ENCODE measurements at regions not wholly inside any gene's neighbourhood (a gene's known extent, or its start where the extent isn't known, plus 50 kb on each side); places are given as distances from the start of the nearest gene placed in this dataset.
"Not testable (repeated sequence)": the region's sequence is repeated elsewhere in the genome, so short reads cannot be mapped to it uniquely, and the experiment has no call there.

- no peak for TF ChIP-seq CTCF (IDR thresholded peaks at IDR 0.05; ENCODE audit: unreplicated experiment in 3 of 3)
- H3K4me1 Mint-ChIP-seq = no peaks in the 10 kb centered on the region
- H3K36me3 Mint-ChIP-seq (ENCODE audit: low read depth) = no peaks in the 10 kb centered on the region
Measured at GRCh38 chr1:229907884-229908638, 159.0 kb upstream of the GALNT2 start.

GRCh38 chr1:229908689-229909088, 158.3 kb upstream of the GALNT2 start:
- H3K36me3 Mint-ChIP-seq (ENCODE audit: low read depth) = no peaks in the 10 kb centered on the region
- no peak overlapping the region for H3K27ac Mint-ChIP-seq
- no peaks in the 10 kb centered on the region for H3K9me3 Mint-ChIP-seq
- no peak overlapping the region for H3K4me3 Mint-ChIP-seq
- no peaks in the 10 kb centered on the region for H3K4me1 Mint-ChIP-seq
- no peak for TF ChIP-seq CTCF (IDR thresholded peaks at IDR 0.05; ENCODE audit: unreplicated experiment in 3 of 3)
- H3K27me3 Mint-ChIP-seq (ENCODE audit: low read depth) = peaks cover 7% of the 10 kb centered on the region

More at GRCh38 chr1:229907884-229908638, 159.0 kb upstream of the GALNT2 start:
- Mint-ChIP-seq H3K9me3 (no peaks in the 10 kb centered on the region), H3K4me3 (no peak overlapping the region), H3K27ac (no peak overlapping the region), H3K27me3 (ENCODE audit: low read depth) (peaks cover 8% of the 10 kb centered on the region)

- Mint-ChIP-seq H3K27me3 (ENCODE audit: low read depth) (no peaks in the 10 kb centered on the region), H3K36me3 (ENCODE audit: low read depth) (no peaks in the 10 kb centered on the region), H3K9me3 (no peaks in the 10 kb centered on the region), H3K4me1 (no peaks in the 10 kb centered on the region), H3K4me3 (no peak overlapping the region), H3K27ac (no peak overlapping the region)
- no peak for TF ChIP-seq CTCF (IDR thresholded peaks at IDR 0.05; ENCODE audit: unreplicated experiment in 3 of 3)
Measured at GRCh38 chr1:229913489-229913888, 153.5 kb upstream of the GALNT2 start.

DNA sequence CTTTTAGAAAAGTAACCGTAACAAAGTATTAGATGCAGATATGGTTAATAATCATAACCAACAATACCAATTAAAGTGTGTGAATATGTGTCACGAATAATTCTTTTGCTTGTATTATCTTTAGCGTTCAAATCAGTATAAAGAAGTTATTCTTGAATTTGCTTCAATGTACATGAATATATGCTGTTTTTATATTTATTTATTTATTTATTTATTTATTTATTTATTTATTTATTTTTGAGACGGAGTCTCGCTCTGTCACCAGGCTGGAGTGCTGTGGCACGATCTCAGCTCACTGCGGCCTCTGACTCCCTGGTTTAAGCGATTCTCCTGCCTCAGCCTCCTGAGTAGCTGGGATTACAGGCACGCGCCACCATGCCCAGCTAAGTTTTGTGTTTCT, 147.6 kb upstream of the GALNT2 start:
- H3K4me1 Mint-ChIP-seq; H3K27me3 Mint-ChIP-seq (ENCODE audit: low read depth); H3K9me3 Mint-ChIP-seq; H3K27ac Mint-ChIP-seq; H3K4me3 Mint-ChIP-seq; H3K36me3 Mint-ChIP-seq (ENCODE audit: low read depth): not testable (repeated sequence)

DNA sequence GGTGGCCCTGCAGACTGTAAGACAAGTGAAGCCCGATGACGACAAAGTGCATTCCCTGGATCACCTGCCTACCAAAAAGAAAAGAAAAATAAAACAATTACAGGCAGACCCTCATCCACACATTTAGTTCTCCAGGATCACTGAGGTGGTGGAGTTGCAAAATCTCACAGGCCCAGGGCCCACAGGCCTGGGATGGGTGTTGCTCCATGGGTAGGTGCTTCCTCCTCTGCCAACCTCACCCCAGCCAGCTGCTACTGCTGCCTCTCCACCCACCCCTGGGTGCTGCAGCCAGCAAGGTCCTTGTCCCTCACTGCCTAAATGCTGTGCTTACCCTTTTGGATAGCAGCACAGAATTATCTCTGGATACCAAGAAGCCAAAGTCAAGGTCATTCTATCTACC, 146.4 kb upstream of the GALNT2 start:
- no peak overlapping the region for H3K27ac Mint-ChIP-seq
- no peaks in the 10 kb centered on the region for H3K9me3 Mint-ChIP-seq
- no peak for TF ChIP-seq CTCF (IDR thresholded peaks at IDR 0.05; ENCODE audit: unreplicated experiment in 3 of 3)
- H3K4me1 Mint-ChIP-seq = no peaks in the 10 kb centered on the region
- H3K4me3 Mint-ChIP-seq = no peak overlapping the region
- H3K27me3 Mint-ChIP-seq (ENCODE audit: low read depth) = peaks cover 7% of the 10 kb centered on the region
- no peaks in the 10 kb centered on the region for H3K36me3 Mint-ChIP-seq (ENCODE audit: low read depth)

DNA sequence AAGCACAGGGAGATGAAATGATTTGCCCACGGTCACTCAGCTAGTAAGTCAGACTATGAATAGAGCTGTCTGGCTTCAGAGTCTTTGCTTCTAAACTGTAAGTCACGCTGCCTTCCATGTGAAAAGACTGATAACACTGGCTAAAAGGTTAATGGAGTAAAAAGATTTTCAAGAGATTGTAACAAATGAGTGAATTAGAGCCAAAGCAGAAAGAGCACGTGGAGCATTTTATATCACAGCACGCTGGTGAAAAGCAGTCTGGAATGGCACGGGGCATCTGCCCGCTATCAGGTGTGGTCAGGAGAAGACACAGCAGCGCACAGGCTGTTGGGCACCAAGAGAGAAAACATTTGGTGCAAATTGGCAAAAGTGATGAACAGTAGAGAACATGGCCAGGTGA, 144.8 kb upstream of the GALNT2 start:
- Mint-ChIP-seq H3K27ac (no peak overlapping the region), H3K9me3 (no peaks in the 10 kb centered on the region), H3K27me3 (ENCODE audit: low read depth) (peaks cover 10% of the 10 kb centered on the region), H3K36me3 (ENCODE audit: low read depth) (no peaks in the 10 kb centered on the region), H3K4me1 (no peaks in the 10 kb centered on the region), H3K4me3 (no peak overlapping the region)
- no peak for TF ChIP-seq CTCF (IDR thresholded peaks at IDR 0.05; ENCODE audit: unreplicated experiment in 3 of 3)

Measured in nephron (organoid).